ENCODE measurements at regions not wholly inside any gene's neighbourhood (a gene's known extent, or its start where the extent isn't known, plus 50 kb on each side); places are given as distances from the start of the nearest gene placed in this dataset.

DNA sequence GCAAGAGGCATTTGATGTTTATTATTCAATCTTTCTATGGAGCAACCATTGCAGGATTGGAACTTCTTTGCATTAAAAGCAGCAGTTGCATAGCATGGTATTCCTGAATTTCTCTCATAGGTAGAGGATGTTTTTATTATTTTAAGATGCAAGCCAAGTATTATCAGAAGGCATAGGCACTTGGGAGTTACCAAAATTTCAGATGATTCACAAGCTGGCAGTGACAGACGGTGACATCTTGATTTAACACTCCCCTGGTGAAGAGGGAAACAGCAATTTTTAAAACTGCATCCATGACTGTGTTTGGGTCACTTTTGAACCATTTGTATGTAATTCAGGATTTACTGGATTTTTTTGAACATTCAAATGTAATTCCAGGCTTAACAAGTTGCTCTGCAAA is 654.3 kb downstream of the SLC4A3 start:
- no peak overlapping the region for H3K27ac ChIP-seq
- no peak for DNase-seq
- no peaks in the 10 kb centered on the region for H3K9me3 ChIP-seq
- no peaks in the 10 kb centered on the region for H3K27me3 ChIP-seq
- TF ChIP-seq, protein P1, sequence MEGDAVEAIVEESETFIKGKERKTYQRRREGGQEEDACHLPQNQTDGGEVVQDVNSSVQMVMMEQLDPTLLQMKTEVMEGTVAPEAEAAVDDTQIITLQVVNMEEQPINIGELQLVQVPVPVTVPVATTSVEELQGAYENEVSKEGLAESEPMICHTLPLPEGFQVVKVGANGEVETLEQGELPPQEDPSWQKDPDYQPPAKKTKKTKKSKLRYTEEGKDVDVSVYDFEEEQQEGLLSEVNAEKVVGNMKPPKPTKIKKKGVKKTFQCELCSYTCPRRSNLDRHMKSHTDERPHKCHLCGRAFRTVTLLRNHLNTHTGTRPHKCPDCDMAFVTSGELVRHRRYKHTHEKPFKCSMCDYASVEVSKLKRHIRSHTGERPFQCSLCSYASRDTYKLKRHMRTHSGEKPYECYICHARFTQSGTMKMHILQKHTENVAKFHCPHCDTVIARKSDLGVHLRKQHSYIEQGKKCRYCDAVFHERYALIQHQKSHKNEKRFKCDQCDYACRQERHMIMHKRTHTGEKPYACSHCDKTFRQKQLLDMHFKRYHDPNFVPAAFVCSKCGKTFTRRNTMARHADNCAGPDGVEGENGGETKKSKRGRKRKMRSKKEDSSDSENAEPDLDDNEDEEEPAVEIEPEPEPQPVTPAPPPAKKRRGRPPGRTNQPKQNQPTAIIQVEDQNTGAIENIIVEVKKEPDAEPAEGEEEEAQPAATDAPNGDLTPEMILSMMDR (IDR thresholded peaks at IDR 0.05) = no peak
- no peak for TF ChIP-seq POLR2A (IDR thresholded peaks at IDR 0.05)
- no peak overlapping the region for H3K4me3 ChIP-seq (replicated peaks in 1 of 3)
- WGBS, 2 donors = 76 to 87% methylated on average over 1 of the region's 1 CpG
- intact Hi-C loops (cut with DNase I) = no loop called here
- no peaks in the 10 kb centered on the region for H3K36me3 ChIP-seq
- peaks cover 0 to 4% of the 10 kb centered on the region in 2 donors for H3K4me1 ChIP-seq

DNA sequence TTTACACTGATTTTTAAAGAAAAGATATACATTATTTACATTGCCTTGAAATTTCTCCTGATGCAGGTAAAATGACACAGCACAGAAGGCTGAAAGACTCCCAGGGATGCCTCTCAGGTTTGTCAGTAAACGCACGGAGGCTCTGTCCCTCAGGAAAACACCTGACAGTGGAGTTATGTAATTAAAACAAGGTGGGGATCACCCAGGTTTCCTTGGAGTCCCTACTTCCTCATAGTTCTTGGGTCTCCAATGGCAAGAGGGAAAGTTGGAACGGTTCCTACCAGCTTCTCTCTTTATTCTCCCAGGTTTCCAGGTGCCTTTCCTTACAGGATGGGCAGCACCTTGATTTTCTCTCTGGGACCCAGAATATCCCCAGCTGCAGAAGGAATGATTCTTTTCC is 654.8 kb downstream of the SLC4A3 start:
- Histone ChIP-seq H3K4me3 (replicated peaks in 1 of 3) (no peak overlapping the region), H3K27me3 (no peaks in the 10 kb centered on the region), H3K36me3 (no peaks in the 10 kb centered on the region), H3K27ac (no peak overlapping the region), H3K4me1 (no peaks in the 10 kb centered on the region), H3K9me3 (no peaks in the 10 kb centered on the region)
- 84 to 87% methylated on average over 3 of the region's 3 CpGs for WGBS, 2 donors
- TF ChIP-seq, protein P1 (IDR thresholded peaks at IDR 0.05) = no peak
- no peak for TF ChIP-seq POLR2A (IDR thresholded peaks at IDR 0.05)
- intact Hi-C loops (cut with DNase I) = no loop called here
- no peak for DNase-seq

DNA sequence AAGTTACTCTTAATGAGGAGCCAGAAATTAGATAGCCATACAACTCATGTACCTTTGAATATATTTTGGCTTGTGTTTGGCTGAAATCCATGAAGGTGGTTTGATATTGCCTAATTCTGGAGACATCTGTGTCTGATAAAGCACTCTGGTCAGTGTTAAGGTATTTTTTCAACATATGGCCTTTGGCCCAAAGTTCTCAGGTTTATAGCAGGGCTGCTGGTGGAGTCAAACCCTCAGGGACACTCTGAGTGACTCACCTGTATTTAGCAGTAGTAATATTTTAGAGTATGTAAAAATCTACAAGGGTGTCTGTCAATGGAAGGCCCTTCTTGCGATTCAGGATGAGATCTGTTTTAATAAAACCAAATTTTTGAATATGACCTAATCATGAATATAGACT is 666.5 kb downstream of the SLC4A3 start:
- Histone ChIP-seq H3K27me3 (no peaks in the 10 kb centered on the region), H3K27ac (no peak overlapping the region), H3K4me1 (no peaks in the 10 kb centered on the region), H3K4me3 (replicated peaks in 1 of 3) (no peak overlapping the region), H3K36me3 (no peaks in the 10 kb centered on the region), H3K9me3 (no peaks in the 10 kb centered on the region)
- WGBS, 2 donors = 93 to 96% methylated on average over 1 of the region's 1 CpG
- intact Hi-C loops (cut with DNase I) = no loop called here
- no peak for DNase-seq
- TF ChIP-seq, protein P1 (IDR thresholded peaks at IDR 0.05) = no peak
- TF ChIP-seq POLR2A (IDR thresholded peaks at IDR 0.05) = no peak

DNA sequence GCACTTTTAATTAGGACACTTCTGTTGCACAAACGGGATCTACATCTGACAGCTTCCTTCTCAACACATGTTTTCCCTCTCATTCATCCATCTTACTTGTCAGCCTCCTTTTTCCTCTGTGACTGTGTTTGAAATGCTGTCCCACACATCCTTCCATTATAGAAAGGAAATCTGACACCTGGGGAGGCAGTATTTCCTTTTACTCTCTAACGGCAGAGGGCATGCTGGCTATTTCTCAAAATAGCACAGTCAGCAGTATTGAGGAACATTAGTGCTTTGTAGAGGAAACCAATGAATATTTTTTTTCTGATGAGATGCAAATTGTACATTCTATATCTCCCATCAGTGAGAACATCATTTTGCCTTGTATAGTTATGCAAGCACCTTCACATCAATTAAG is 668.7 kb downstream of the SLC4A3 start:
- TF ChIP-seq, protein P1 (IDR thresholded peaks at IDR 0.05) = no peak
- TF ChIP-seq POLR2A (IDR thresholded peaks at IDR 0.05) = no peak
- Histone ChIP-seq H3K9me3 (no peaks in the 10 kb centered on the region), H3K27ac (no peak overlapping the region), H3K4me1 (no peaks in the 10 kb centered on the region), H3K27me3 (no peaks in the 10 kb centered on the region), H3K4me3 (replicated peaks in 1 of 3) (no peak overlapping the region), H3K36me3 (no peaks in the 10 kb centered on the region)
- WGBS, 2 donors = 35 to 39% methylated on average over 2 of the region's 2 CpGs
- DNase-seq = no peak
- intact Hi-C loops (cut with DNase I) = no loop called here

DNA sequence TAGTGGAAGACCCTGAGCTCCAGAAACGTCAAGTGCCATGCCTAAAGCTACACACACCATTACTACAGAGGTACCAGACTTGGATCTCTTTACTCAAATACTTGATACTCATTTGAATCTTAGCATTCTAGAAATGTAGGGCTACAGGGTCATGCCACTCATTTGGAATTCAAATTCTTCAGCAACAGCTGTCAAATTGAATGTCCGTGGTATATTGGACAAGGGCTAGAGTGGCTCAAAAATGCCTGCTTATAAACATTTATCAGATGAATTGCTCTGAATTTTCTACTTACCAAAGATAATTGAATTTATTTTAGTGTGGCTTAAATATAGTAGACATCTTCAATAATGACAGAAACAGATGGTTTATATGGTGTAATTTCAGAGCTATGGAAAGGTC is 669.7 kb downstream of the SLC4A3 start:
- intact Hi-C loops (cut with DNase I) = no loop called here
- Histone ChIP-seq H3K27me3 (no peaks in the 10 kb centered on the region), H3K4me1 (no peaks in the 10 kb centered on the region), H3K27ac (no peak overlapping the region), H3K9me3 (no peaks in the 10 kb centered on the region), H3K36me3 (no peaks in the 10 kb centered on the region), H3K4me3 (replicated peaks in 1 of 3) (no peak overlapping the region)
- no peak for DNase-seq
- 88 to 90% methylated on average over 2 of the region's 2 CpGs for WGBS, 2 donors
- no peak for TF ChIP-seq POLR2A (IDR thresholded peaks at IDR 0.05)

DNA sequence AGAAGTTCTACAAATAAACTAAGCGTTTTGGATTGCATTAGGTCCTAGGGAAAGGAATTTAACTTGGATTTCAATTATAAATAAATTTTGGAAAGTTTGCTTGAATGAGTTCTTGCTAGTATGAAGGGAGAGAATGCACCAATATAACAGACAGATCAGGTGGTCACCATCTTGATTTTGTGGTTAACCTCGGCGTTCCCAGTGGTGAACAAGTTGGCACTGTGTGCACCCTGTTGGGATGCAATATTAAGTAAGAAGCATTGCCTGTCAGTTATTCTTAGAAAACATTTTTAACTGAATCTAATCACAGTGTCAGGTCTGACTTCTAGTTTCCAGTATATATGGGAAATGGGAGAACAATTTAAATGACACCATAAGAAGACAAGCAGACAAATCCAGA is 673.4 kb downstream of the SLC4A3 start:
- H3K9me3 ChIP-seq = no peaks in the 10 kb centered on the region
- intact Hi-C loops (cut with DNase I) = no loop called here

More for the DNA sequence above, 673.4 kb downstream of the SLC4A3 start:
- WGBS, 2 donors = 77 to 80% methylated on average over 3 of the region's 3 CpGs
- Histone ChIP-seq H3K4me1 (peaks cover 0 to 3% of the 10 kb centered on the region in 2 donors), H3K27ac (no peak overlapping the region), H3K4me3 (replicated peaks in 1 of 3) (no peak overlapping the region), H3K27me3 (no peaks in the 10 kb centered on the region), H3K36me3 (no peaks in the 10 kb centered on the region)
- TF ChIP-seq, protein P1 (IDR thresholded peaks at IDR 0.05) = no peak
- no peak for TF ChIP-seq POLR2A (IDR thresholded peaks at IDR 0.05)
- DNase-seq = no peak

All from thyroid gland (tissue), 4 donors.